ENCODE measurements at regions not wholly inside any gene's neighbourhood (a gene's known extent, or its start where the extent isn't known, plus 50 kb on each side); places are given as distances from the start of the nearest gene placed in this dataset.

DNA sequence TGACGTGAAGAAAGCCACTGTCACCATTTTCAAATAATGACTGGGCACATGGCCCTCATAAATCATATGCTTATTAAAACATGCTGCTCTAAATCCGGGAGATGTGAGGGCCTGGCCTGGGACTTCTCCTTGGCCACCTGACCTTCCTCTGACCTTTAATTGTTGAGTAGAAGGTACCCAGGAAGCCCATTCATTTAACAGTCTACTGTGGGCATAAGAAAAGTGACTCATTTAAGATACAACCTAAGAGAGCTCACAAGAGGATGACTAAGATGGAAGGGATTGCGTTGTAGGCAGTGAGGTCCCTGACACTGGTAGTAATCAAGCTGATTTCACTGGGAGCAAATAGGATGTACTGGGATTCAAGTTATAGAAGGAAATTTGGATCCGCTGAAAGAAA is 203.4 kb upstream of the GPR26 start:
- TF ChIP-seq, protein P1, sequence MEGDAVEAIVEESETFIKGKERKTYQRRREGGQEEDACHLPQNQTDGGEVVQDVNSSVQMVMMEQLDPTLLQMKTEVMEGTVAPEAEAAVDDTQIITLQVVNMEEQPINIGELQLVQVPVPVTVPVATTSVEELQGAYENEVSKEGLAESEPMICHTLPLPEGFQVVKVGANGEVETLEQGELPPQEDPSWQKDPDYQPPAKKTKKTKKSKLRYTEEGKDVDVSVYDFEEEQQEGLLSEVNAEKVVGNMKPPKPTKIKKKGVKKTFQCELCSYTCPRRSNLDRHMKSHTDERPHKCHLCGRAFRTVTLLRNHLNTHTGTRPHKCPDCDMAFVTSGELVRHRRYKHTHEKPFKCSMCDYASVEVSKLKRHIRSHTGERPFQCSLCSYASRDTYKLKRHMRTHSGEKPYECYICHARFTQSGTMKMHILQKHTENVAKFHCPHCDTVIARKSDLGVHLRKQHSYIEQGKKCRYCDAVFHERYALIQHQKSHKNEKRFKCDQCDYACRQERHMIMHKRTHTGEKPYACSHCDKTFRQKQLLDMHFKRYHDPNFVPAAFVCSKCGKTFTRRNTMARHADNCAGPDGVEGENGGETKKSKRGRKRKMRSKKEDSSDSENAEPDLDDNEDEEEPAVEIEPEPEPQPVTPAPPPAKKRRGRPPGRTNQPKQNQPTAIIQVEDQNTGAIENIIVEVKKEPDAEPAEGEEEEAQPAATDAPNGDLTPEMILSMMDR (tag by site-specific recombination; IDR thresholded peaks at IDR 0.05) = no peak
- no peak for TF ChIP-seq ZBTB20 (tag by site-specific recombination; IDR thresholded peaks at IDR 0.05)

Measured in HEK293 (cell line).